Ovary (tissue), 3 donors: ENCODE measurements at regions not wholly inside any gene's neighbourhood (a gene's known extent, or its start where the extent isn't known, plus 50 kb on each side); places are given as distances from the start of the nearest gene placed in this dataset.
"Not testable (repeated sequence)": the region's sequence is repeated elsewhere in the genome, so short reads cannot be mapped to it uniquely, and the experiment has no call there.

ENCODE experiments used
- EP300 ChIP-seq: sonication (generic); formaldehyde crosslinking; IDR thresholded peaks from one replicate; pipeline ENCODE4 v1.6.1; 2017; ENCODE audit warnings: antibody characterized with exemption
- POLR2A ChIP-seq: fragments of 450-650 bp; IDR thresholded peaks from one replicate; pipeline ENCODE4 v1.6.1; 2017; ENCODE audit warnings: antibody characterized with exemption, mild to moderate bottlenecking, moderate library complexity
- TF ChIP-seq, protein P1 (sequence below), 3 donors: fragments of 450-650 bp in 2 of 3; fragments of 200-600 bp in 1 of 3; IDR thresholded peaks; one replicate each; pipeline versions ENCODE4 v1.5.1 to v1.8.0; 2016 to 2022; ENCODE audit warnings: antibody characterized with exemption in 3 of 3, mild to moderate bottlenecking in 1 of 3
- donor health status: DM: no; HTN: no; CAD: no.

- TF ChIP-seq, protein P1, sequence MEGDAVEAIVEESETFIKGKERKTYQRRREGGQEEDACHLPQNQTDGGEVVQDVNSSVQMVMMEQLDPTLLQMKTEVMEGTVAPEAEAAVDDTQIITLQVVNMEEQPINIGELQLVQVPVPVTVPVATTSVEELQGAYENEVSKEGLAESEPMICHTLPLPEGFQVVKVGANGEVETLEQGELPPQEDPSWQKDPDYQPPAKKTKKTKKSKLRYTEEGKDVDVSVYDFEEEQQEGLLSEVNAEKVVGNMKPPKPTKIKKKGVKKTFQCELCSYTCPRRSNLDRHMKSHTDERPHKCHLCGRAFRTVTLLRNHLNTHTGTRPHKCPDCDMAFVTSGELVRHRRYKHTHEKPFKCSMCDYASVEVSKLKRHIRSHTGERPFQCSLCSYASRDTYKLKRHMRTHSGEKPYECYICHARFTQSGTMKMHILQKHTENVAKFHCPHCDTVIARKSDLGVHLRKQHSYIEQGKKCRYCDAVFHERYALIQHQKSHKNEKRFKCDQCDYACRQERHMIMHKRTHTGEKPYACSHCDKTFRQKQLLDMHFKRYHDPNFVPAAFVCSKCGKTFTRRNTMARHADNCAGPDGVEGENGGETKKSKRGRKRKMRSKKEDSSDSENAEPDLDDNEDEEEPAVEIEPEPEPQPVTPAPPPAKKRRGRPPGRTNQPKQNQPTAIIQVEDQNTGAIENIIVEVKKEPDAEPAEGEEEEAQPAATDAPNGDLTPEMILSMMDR (IDR thresholded peaks at IDR 0.05), result not testable (repeated sequence)
- not testable (repeated sequence) for TF ChIP-seq POLR2A, EP300
Measured at GRCh38 chr7:63629024-63629423, 369.6 kb upstream of the ZNF722 start.
